IMR-90 (cell line): ENCODE measurements at regions not wholly inside any gene's neighbourhood (a gene's known extent, or its start where the extent isn't known, plus 50 kb on each side); places are given as distances from the start of the nearest gene placed in this dataset.

Experiments used
- ATAC-seq: fragments of 200-7000 bp; cut with Tn5 transposase; 2 replicates; pipeline ENCODE4 v1.9.1; 2020; ENCODE audit warnings: low read depth, mild to moderate bottlenecking, moderate library complexity
- BruUV-seq: library from RNA; stranded (reverse); fragments of 400-500 nt; replicated peaks from 2 replicates; lab custom pipeline; 2021; lab: Mats Ljungman, UMichigan
- CTCF ChIA-PET: fragments of 300-600 bp; formaldehyde crosslinking; extraction: SDS; loops from one replicate; lab custom pipeline; 2021; ENCODE audit warnings: antibody characterized with exemption; lab: Yijun Ruan, JAX
- POLR2A ChIA-PET: fragments of 300-600 bp; sonication (Branson Sonifier 250); formaldehyde crosslinking; loops from one replicate; lab custom pipeline; 2022; ENCODE audit warnings: antibody characterized with exemption; ENCODE audit not compliant: unreplicated experiment; lab: Charles Lee
- DNase-seq: peaks from one replicate; pipeline ENCODE4 v3.0.0; 2013
- H2AFZ ChIP-seq: replicated peaks from 2 replicates; pipeline ENCODE3; 2013; ENCODE audit warnings: low read length, mild to moderate bottlenecking; ENCODE audit not compliant: poor library complexity
- H2AK5ac ChIP-seq: 2 replicates; pipeline ENCODE4 v1.6.1; 2013; ENCODE audit warnings: low read depth, low read length, inconsistent platforms
- H2AK9ac ChIP-seq: replicated peaks from 2 replicates; pipeline ENCODE3; 2013; ENCODE audit warnings: mild to moderate bottlenecking, low read depth, low read length, moderate library complexity; ENCODE audit not compliant: poor library complexity
- H2BK120ac ChIP-seq: 2 replicates; pipeline ENCODE4 v1.6.1; 2013; ENCODE audit warnings: low read depth, low read length, inconsistent platforms
- H2BK15ac ChIP-seq: 3 replicates; pipeline ENCODE4 v1.6.1; 2013; ENCODE audit warnings: low read depth, low read length, inconsistent platforms
- H2BK20ac ChIP-seq: 2 replicates; pipeline ENCODE4 v1.6.1; 2013; ENCODE audit warnings: low read depth, mild to moderate bottlenecking, inconsistent platforms, low read length, moderate library complexity
- H2BK5ac ChIP-seq: 2 replicates; pipeline ENCODE4 v1.6.1; 2013; ENCODE audit warnings: mild to moderate bottlenecking, low read depth, low read length, inconsistent platforms; ENCODE audit not compliant: poor library complexity, severe bottlenecking
- H3K14ac ChIP-seq: replicated peaks from 2 replicates; pipeline ENCODE4 v1.6.1; 2013; ENCODE audit warnings: low read depth, low read length, inconsistent platforms
- H3K18ac ChIP-seq: 2 replicates; pipeline ENCODE4 v1.6.1; 2013; ENCODE audit warnings: low read depth, low read length, control low read depth
- H3K23ac ChIP-seq: 2 replicates; pipeline ENCODE4 v1.6.1; 2013; ENCODE audit warnings: low read depth, low read length, inconsistent platforms
- H3K27ac ChIP-seq: 2 replicates; pipeline ENCODE4 v1.5.1; 2013; ENCODE audit warnings: mild to moderate bottlenecking, control low read depth, low read length; ENCODE audit not compliant: insufficient read depth
- H3K27me3 ChIP-seq: 2 replicates; pipeline ENCODE4 v1.6.1; 2013; ENCODE audit warnings: low read length; ENCODE audit not compliant: control insufficient read depth, insufficient read depth
- H3K36me3 ChIP-seq: 2 replicates; pipeline ENCODE4 v1.6.1; 2013; ENCODE audit warnings: low read length, mixed read lengths; ENCODE audit not compliant: control insufficient read depth, insufficient read depth
- H3K4ac ChIP-seq: 2 replicates; pipeline ENCODE4 v1.6.1; 2013; ENCODE audit warnings: low read depth, low read length, inconsistent platforms
- H3K4me1 ChIP-seq: 2 replicates; pipeline ENCODE4 v1.6.1; 2013; ENCODE audit warnings: low read length, mixed read lengths; ENCODE audit not compliant: control insufficient read depth, insufficient read depth
- H3K4me2 ChIP-seq: 2 replicates; pipeline ENCODE4 v1.6.1; 2013; ENCODE audit warnings: low read depth, mild to moderate bottlenecking, control low read depth, low read length, moderate library complexity
- H3K4me3 ChIP-seq: 2 replicates; pipeline ENCODE4 v1.5.1; 2013; ENCODE audit warnings: low read depth, mild to moderate bottlenecking, control low read depth, low read length, moderate library complexity; ENCODE audit not compliant: insufficient read depth
- H3K56ac ChIP-seq: 2 replicates; pipeline ENCODE4 v1.6.1; 2013; ENCODE audit warnings: low read length, inconsistent platforms; ENCODE audit not compliant: insufficient read depth; ENCODE audit errors: extremely low read depth
- H3K79me1 ChIP-seq, 2 experiments: 2 replicates each; pipeline ENCODE4 v1.6.1; 2013; ENCODE audit warnings: low read length in 2 of 2, inconsistent platforms in 1 of 2, low read depth in 1 of 2
- H3K9ac ChIP-seq: 2 replicates; pipeline ENCODE4 v1.6.1; 2013; ENCODE audit warnings: low read depth, low read length, control low read depth
- H3K9me1 ChIP-seq: 2 replicates; pipeline ENCODE4 v1.6.1; 2013; ENCODE audit warnings: low read length, inconsistent platforms; ENCODE audit not compliant: insufficient read depth
- H3K9me3 ChIP-seq: 2 replicates; pipeline ENCODE4 v1.6.1; 2013; ENCODE audit warnings: low read length; ENCODE audit not compliant: control insufficient read depth, insufficient read depth
- H4K20me1 ChIP-seq: 2 replicates; pipeline ENCODE4 v1.6.1; 2013; ENCODE audit warnings: low read length, inconsistent platforms; ENCODE audit not compliant: insufficient read depth
- H4K5ac ChIP-seq: 2 replicates; pipeline ENCODE4 v1.6.1; 2013; ENCODE audit warnings: mild to moderate bottlenecking, low read depth, low read length, control low read depth
- H4K8ac ChIP-seq, 2 experiments: 2 replicates each; pipeline ENCODE4 v1.6.1; 2013; ENCODE audit warnings: low read depth in 2 of 2, low read length in 2 of 2, control low read depth in 1 of 2, inconsistent platforms in 1 of 2
- H4K91ac ChIP-seq: 2 replicates; pipeline ENCODE4 v1.6.1; 2013; ENCODE audit warnings: low read depth, low read length, inconsistent platforms; ENCODE audit not compliant: insufficient read depth
- NFE2L2 ChIP-seq: fragments of 150-350 bp; IDR thresholded peaks from 2 replicates; pipeline ENCODE4 v1.6.1; 2016; ENCODE audit warnings: low read depth, mild to moderate bottlenecking, low read length
- RAD21 ChIP-seq: IDR thresholded peaks from 2 replicates; pipeline ENCODE4 v1.6.1; 2012; ENCODE audit warnings: low read length, improper control_type of control experiment
- dilution Hi-C: fragments of 300-500 bp; cut with HindIII; formaldehyde crosslinking; loops from one replicate; pipeline ENCODE4 v1.14.3; 2018; ENCODE audit warnings: low sequenced_read_pairs; ENCODE audit not compliant: unreplicated experiment
- in situ Hi-C: fragments of 300-500 bp; cut with MboI; formaldehyde crosslinking; loops from 3 replicates; pipeline ENCODE4 v1.14.3; 2019; ENCODE audit warnings: low sequenced_read_pairs, inconsistent platforms, mixed read lengths
- intact Hi-C: fragments of 100-400 bp; cut with micrococcal nuclease; formaldehyde crosslinking; loops from 2 replicates; pipeline ENCODE4 v1.10.0; 2022
- TF ChIP-seq, protein P1 (sequence below): conservative IDR thresholded peaks from 2 replicates; pipeline ENCODE4 v1.5.1; 2012; ENCODE audit warnings: mild to moderate bottlenecking, low read depth, low read length, improper control_type of control experiment

DNA sequence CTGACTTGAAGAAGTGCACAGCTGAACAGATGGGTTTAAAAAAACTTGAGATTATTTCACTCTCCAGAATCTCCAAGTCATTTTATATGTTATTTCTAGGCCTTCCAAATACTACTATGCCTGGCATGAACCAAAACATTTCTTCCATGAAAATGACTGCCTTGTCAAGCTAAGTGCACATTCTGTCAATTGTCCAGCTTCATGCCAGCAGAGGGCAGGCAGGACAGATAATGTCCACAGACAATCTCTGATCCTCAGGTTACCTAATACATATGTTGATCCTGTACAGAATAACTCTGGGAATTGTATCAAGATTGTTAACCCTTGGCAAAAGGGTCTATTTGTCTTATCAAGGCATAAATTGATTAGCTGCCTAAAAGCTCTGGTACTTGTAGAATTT, 229.5 kb downstream of the AASDHPPT start:
- Histone ChIP-seq H3K4me1 (no peaks in the 10 kb centered on the region), H4K5ac (no peak overlapping the region), H3K36me3 (no peaks in the 10 kb centered on the region), H3K9me3 (peaks cover 2% of the 10 kb centered on the region; the same call in 1 of the 2 replicates), H4K8ac (no peak overlapping the region), H3K27me3 (no peaks in the 10 kb centered on the region), H3K4me2 (no peak overlapping the region), H3K79me1 (no peaks in the 10 kb centered on the region), H3K4me3 (no peak overlapping the region), H2BK15ac (no peak overlapping the region), H3K4ac (no peak overlapping the region), H3K14ac (no peak overlapping the region), H2BK120ac (no peak overlapping the region), H3K18ac (no peak overlapping the region), H3K9ac (no peak overlapping the region), H2AK5ac (no peak overlapping the region), H3K27ac (no peak overlapping the region), H2BK5ac (no peak overlapping the region), H2AFZ (no peak overlapping the region), H2BK20ac (no peak overlapping the region), H3K9me1 (no peaks in the 10 kb centered on the region), H4K91ac (no peak overlapping the region), H3K23ac (no peak overlapping the region), H3K56ac (no peak overlapping the region), H2AK9ac (no peak overlapping the region), H4K20me1 (no peaks in the 10 kb centered on the region)
- dilution Hi-C loops (no loop called here), intact Hi-C loops (loop anchor here (5.0 kb wide), 1 partner anchor 730 kb away; no protein-coding TSS in a partner anchor), in situ Hi-C loops (no loop called here)
- ATAC-seq (no peak), DNase-seq (no peak)
- ChIA-PET CTCF (interaction anchor here (1.3 to 1.7 kb wide), 2 partner anchors 19 to 151 kb away, joined by 3 to 4 read pairs; no protein-coding TSS in a partner anchor), POLR2A (interaction anchor here (0.6 kb wide), 1 partner anchor 400 kb away, joined by 7 read pairs; no protein-coding TSS in a partner anchor)
- TF ChIP-seq RAD21 = peak; percentile 34
- TF ChIP-seq, protein P1, sequence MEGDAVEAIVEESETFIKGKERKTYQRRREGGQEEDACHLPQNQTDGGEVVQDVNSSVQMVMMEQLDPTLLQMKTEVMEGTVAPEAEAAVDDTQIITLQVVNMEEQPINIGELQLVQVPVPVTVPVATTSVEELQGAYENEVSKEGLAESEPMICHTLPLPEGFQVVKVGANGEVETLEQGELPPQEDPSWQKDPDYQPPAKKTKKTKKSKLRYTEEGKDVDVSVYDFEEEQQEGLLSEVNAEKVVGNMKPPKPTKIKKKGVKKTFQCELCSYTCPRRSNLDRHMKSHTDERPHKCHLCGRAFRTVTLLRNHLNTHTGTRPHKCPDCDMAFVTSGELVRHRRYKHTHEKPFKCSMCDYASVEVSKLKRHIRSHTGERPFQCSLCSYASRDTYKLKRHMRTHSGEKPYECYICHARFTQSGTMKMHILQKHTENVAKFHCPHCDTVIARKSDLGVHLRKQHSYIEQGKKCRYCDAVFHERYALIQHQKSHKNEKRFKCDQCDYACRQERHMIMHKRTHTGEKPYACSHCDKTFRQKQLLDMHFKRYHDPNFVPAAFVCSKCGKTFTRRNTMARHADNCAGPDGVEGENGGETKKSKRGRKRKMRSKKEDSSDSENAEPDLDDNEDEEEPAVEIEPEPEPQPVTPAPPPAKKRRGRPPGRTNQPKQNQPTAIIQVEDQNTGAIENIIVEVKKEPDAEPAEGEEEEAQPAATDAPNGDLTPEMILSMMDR = peak; percentile 20; the same call in 1 of the 2 replicates
- no peak for TF ChIP-seq NFE2L2
- BruUV-seq = no TSS peak
